Lower leg skin (tissue), 4 donors: ENCODE measurements at regions not wholly inside any gene's neighbourhood (a gene's known extent, or its start where the extent isn't known, plus 50 kb on each side); places are given as distances from the start of the nearest gene placed in this dataset.
"Not testable (repeated sequence)": the region's sequence is repeated elsewhere in the genome, so short reads cannot be mapped to it uniquely, and the experiment has no call there.

Experiments used
- DNase-seq, 2 donors: peaks; one replicate each; pipeline ENCODE4 v3.0.0-alpha.2; 2019; ENCODE audit warnings: low spot score in 2 of 2
- H3K4me3 ChIP-seq: fragments of 200-600 bp; sonication (generic); 2 replicates; pipeline ENCODE4 v1.5.1; 2017; ENCODE audit warnings: mild to moderate bottlenecking, low read depth; ENCODE audit not compliant: poor library complexity, severe bottlenecking
- CTCF ChIP-seq, 3 donors: fragments of 450-650 bp; IDR thresholded peaks; one replicate each; pipeline ENCODE4 v1.5.1; 2016; ENCODE audit warnings: antibody characterized with exemption in 3 of 3, mild to moderate bottlenecking in 3 of 3, moderate library complexity in 2 of 3
- POLR2A ChIP-seq, 2 donors: fragments of 450-650 bp; IDR thresholded peaks; one replicate each; pipeline ENCODE4 v1.6.1; 2016 to 2017; ENCODE audit warnings: antibody characterized with exemption in 2 of 2, mild to moderate bottlenecking in 1 of 2, moderate library complexity in 1 of 2
- WGBS, 2 donors: methylation state at CpG; one replicate each; pipeline ENCODE4 v1.1.5; 2018; 5-methylcytosine and 5-hydroxymethylcytosine counted together
- intact Hi-C: fragments of 100-400 bp; cut with DNase I; formaldehyde crosslinking; loops from one replicate; pipeline ENCODE4 v1.15.0; 2023; ENCODE audit warnings: low total_unique reads

- intact Hi-C loops: no loop called here
- DNase-seq: no peak
- TF ChIP-seq POLR2A (IDR thresholded peaks at IDR 0.05): no peak
- no peak for TF ChIP-seq CTCF (IDR thresholded peaks at IDR 0.05)
- WGBS, 2 donors: 38 to 46% methylated on average over 2 of the region's 2 CpGs
- no peak overlapping the region for H3K4me3 ChIP-seq
These were observed 379.0 kb downstream of the DAD1 start for GRCh38 chr14:22210026-22210425.

GRCh38 chr14:22203036-22203435 is 386.0 kb downstream of the DAD1 start:
- WGBS, 2 donors: 82 to 95% methylated on average over 5 of the region's 5 CpGs
- intact Hi-C loops: no loop called here
- TF ChIP-seq POLR2A (IDR thresholded peaks at IDR 0.05) (no peak), CTCF (IDR thresholded peaks at IDR 0.05) (no peak)
- no peak for DNase-seq
- H3K4me3 ChIP-seq: no peak overlapping the region

- no peak for DNase-seq
- intact Hi-C loops: no loop called here
- 66% methylated on average over 2 of the region's 2 CpGs for WGBS, 2 donors
- H3K4me3 ChIP-seq: no peak overlapping the region
- TF ChIP-seq CTCF (IDR thresholded peaks at IDR 0.05): no peak
- no peak for TF ChIP-seq POLR2A (IDR thresholded peaks at IDR 0.05)
These were observed 386.7 kb downstream of the DAD1 start for GRCh38 chr14:22202313-22202712.

GRCh38 chr14:22200977-22201605 is 387.9 kb downstream of the DAD1 start:
- WGBS, 2 donors: 5 to 17% methylated on average over 1 of the region's 1 CpG
- TF ChIP-seq CTCF (IDR thresholded peaks at IDR 0.05): no peak
- TF ChIP-seq POLR2A (IDR thresholded peaks at IDR 0.05): no peak
- intact Hi-C loops: no loop called here

GRCh38 chr14:22200131-22200530 is 388.9 kb downstream of the DAD1 start:
- DNase-seq, intact Hi-C loops, H3K4me3 ChIP-seq: not testable (repeated sequence)
- WGBS, 2 donors: 92 to 93% methylated on average over 2 of the region's 2 CpGs

More at GRCh38 chr14:22200977-22201605, 387.9 kb downstream of the DAD1 start:
- H3K4me3 ChIP-seq: no peak overlapping the region
- no peak for DNase-seq

GRCh38 chr14:22194664-22195063 is 394.4 kb downstream of the DAD1 start:
- 36 to 40% methylated on average over 2 of the region's 2 CpGs for WGBS, 2 donors
- intact Hi-C loops: no loop called here
- DNase-seq: no peak
- no peak overlapping the region for H3K4me3 ChIP-seq
- TF ChIP-seq CTCF (IDR thresholded peaks at IDR 0.05) (no peak), POLR2A (IDR thresholded peaks at IDR 0.05) (no peak)
